Suppressor macrophage treated with lipopolysaccharide for 1 hour (primary cell): ENCODE measurements at regions not wholly inside any gene's neighbourhood (a gene's known extent, or its start where the extent isn't known, plus 50 kb on each side); places are given as distances from the start of the nearest gene placed in this dataset.
"Not testable (repeated sequence)": the region's sequence is repeated elsewhere in the genome, so short reads cannot be mapped to it uniquely, and the experiment has no call there.

Source experiments
- DNase-seq, 3 donors: peaks; one replicate each; pipeline ENCODE4 v3.0.0-alpha.2; 2020 to 2022

GRCh38 chr5:38645508-38645907, 89.1 kb upstream of the LIFR start:
- no peak for DNase-seq

GRCh38 chr5:38648703-38649291, 92.4 kb upstream of the LIFR start:
- no peak for DNase-seq

GRCh38 chr5:38650540-38650939, 94.1 kb upstream of the LIFR start:
- no peak for DNase-seq

GRCh38 chr5:38650946-38651345, 94.5 kb upstream of the LIFR start:
- peak; percentile 54 to 85 (median 60) for DNase-seq

- DNase-seq = no peak
Observed at GRCh38 chr5:38651806-38652205, 95.4 kb upstream of the LIFR start.

GRCh38 chr5:38653389-38653788, 96.9 kb upstream of the LIFR start:
- no peak for DNase-seq

- DNase-seq = no peak
Observed at GRCh38 chr5:38655691-38656090, 99.2 kb upstream of the LIFR start.

- DNase-seq = no peak
Observed at GRCh38 chr5:38656568-38656967, 100.1 kb upstream of the LIFR start.

GRCh38 chr5:38657020-38657419, 100.6 kb upstream of the LIFR start:
- DNase-seq = no peak

GRCh38 chr5:38660194-38660668, 103.8 kb upstream of the LIFR start:
- DNase-seq = no peak

- DNase-seq = no peak
Observed at GRCh38 chr5:38662090-38662489, 105.6 kb upstream of the LIFR start.

- DNase-seq = no peak
Observed at GRCh38 chr5:38663249-38663648, 106.8 kb upstream of the LIFR start.

- peak in 2 of 3 donors; percentile 2 to 10 for DNase-seq
Observed at GRCh38 chr5:38666668-38667498, 110.4 kb upstream of the LIFR start.

- no peak for DNase-seq
Observed at GRCh38 chr5:38667499-38667776, 111.0 kb upstream of the LIFR start.

- DNase-seq = no peak
Observed at GRCh38 chr5:38669361-38669880, 113.0 kb upstream of the LIFR start.

- no peak for DNase-seq
Observed at GRCh38 chr5:38670066-38670465, 113.6 kb upstream of the LIFR start.

GRCh38 chr5:38670878-38671277, 114.4 kb upstream of the LIFR start:
- no peak for DNase-seq

GRCh38 chr5:38672059-38672788, 115.8 kb upstream of the LIFR start:
- no peak for DNase-seq

GRCh38 chr5:38673671-38674071, 117.2 kb upstream of the LIFR start:
- DNase-seq = no peak

- DNase-seq = no peak
Observed at GRCh38 chr5:38675443-38675842, 119.0 kb upstream of the LIFR start.

- DNase-seq = no peak
Observed at GRCh38 chr5:38677636-38678035, 121.2 kb upstream of the LIFR start.

GRCh38 chr5:38678076-38678475, 121.6 kb upstream of the LIFR start:
- no peak for DNase-seq

GRCh38 chr5:38678697-38679096, 122.3 kb upstream of the LIFR start:
- not testable (repeated sequence) for DNase-seq
